Right lobe of liver (tissue), 6 donors: ENCODE measurements at regions not wholly inside any gene's neighbourhood (a gene's known extent, or its start where the extent isn't known, plus 50 kb on each side); places are given as distances from the start of the nearest gene placed in this dataset.

Experiments used
- ATAC-seq, 4 donors: fragments of 200-7000 bp; cut with Tn5 transposase; one replicate each; pipeline ENCODE4 v1.9.1; 2020; ENCODE audit warnings: mild to moderate bottlenecking in 4 of 4, moderate library complexity in 4 of 4
- DNase-seq, 3 donors: peaks; one replicate each; pipeline ENCODE4 v3.0.0-alpha.2; 2020
- H3K27ac ChIP-seq, 3 donors: fragments of 200-600 bp; one replicate each; pipeline ENCODE4 v1.8.0; 2022
- H3K27me3 ChIP-seq, 2 donors: fragments of 200-600 bp; one replicate each; pipeline ENCODE4 v1.8.0; 2022
- H3K36me3 ChIP-seq, 4 donors: fragments of 200-600 bp; sonication (generic) in 1 of 4; one replicate each; pipeline versions ENCODE4 v1.5.1 to v1.8.0; 2017 to 2022; ENCODE audit warnings: control low read depth in 1 of 4
- H3K4me1 ChIP-seq, 4 donors: fragments of 200-600 bp; sonication (generic) in 1 of 4; one replicate each; pipeline versions ENCODE4 v1.5.1 to v1.8.0; 2017 to 2022; ENCODE audit warnings: control low read depth in 1 of 4
- H3K4me3 ChIP-seq, 3 donors: fragments of 200-600 bp; one replicate each; pipeline ENCODE4 v1.8.0; 2022
- H3K9me3 ChIP-seq, 4 donors: fragments of 200-600 bp; sonication (generic) in 1 of 4; one replicate each; pipeline versions ENCODE4 v1.5.1 to v1.8.0; 2017 to 2022; ENCODE audit warnings: control low read depth in 1 of 4
- POLR2A ChIP-seq: fragments of 450-650 bp; IDR thresholded peaks from one replicate; pipeline ENCODE4 v1.6.1; 2017; ENCODE audit warnings: antibody characterized with exemption, mild to moderate bottlenecking
- WGBS: methylation state at CpG from one replicate; pipeline ENCODE4 v1.1.6; 2018; ENCODE audit warnings: low coverage, low lambda C conversion rate; ENCODE audit not compliant: insufficient coverage; ENCODE audit errors: missing lambda C conversion rate; 5-methylcytosine and 5-hydroxymethylcytosine counted together
- intact Hi-C, 2 donors: fragments of 100-400 bp; cut with DNase I; formaldehyde crosslinking; loops; one replicate each; pipeline versions ENCODE4 v1.11.2 to v1.14.1; 2022
- TF ChIP-seq, protein P1 (sequence below), 4 donors: fragments of 200-600 bp in 3 of 4; fragments of 450-650 bp in 1 of 4; IDR thresholded peaks; one replicate each; pipeline versions ENCODE4 v1.5.1 to v1.8.0; 2016 to 2022; ENCODE audit warnings: antibody characterized with exemption in 4 of 4, mild to moderate bottlenecking in 2 of 4
- donor health status: DM: no; HTN: yes; CAD: no.
- donor health status: DM: no; HTN: no; CAD: no.
- donor health status: DM: no; HTN: no; CAD: no.
- donor health status: DM: no; HTN: yes; CAD: no.
- donor health status: DM: no; HTN: yes; CAD: no.

DNA sequence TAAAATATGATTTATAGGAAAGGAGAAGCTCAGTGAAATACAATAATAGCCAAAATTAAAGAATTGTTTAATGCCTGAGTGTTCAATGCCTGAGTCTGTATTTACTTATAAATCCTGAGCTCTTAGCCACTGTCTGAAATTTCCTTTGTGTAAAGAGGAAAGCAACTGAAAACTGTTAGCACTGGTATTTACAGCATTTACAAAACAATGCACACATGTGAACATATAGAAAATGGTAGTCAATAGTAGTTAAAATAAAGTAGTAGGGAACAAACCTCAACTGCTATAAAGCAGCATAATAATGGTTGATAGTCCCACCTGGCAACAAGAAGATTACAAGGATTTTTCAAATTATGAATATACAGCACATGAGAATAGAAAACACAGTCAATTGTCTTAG lies 1137.1 kb upstream of the ATXN8OS start:
- Histone ChIP-seq H3K27ac (no peak overlapping the region), H3K9me3 (no peaks in the 10 kb centered on the region), H3K4me3 (no peak overlapping the region), H3K36me3 (no peaks in the 10 kb centered on the region), H3K4me1 (no peaks in the 10 kb centered on the region), H3K27me3 (no peaks in the 10 kb centered on the region)
- TF ChIP-seq, protein P1, sequence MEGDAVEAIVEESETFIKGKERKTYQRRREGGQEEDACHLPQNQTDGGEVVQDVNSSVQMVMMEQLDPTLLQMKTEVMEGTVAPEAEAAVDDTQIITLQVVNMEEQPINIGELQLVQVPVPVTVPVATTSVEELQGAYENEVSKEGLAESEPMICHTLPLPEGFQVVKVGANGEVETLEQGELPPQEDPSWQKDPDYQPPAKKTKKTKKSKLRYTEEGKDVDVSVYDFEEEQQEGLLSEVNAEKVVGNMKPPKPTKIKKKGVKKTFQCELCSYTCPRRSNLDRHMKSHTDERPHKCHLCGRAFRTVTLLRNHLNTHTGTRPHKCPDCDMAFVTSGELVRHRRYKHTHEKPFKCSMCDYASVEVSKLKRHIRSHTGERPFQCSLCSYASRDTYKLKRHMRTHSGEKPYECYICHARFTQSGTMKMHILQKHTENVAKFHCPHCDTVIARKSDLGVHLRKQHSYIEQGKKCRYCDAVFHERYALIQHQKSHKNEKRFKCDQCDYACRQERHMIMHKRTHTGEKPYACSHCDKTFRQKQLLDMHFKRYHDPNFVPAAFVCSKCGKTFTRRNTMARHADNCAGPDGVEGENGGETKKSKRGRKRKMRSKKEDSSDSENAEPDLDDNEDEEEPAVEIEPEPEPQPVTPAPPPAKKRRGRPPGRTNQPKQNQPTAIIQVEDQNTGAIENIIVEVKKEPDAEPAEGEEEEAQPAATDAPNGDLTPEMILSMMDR (IDR thresholded peaks at IDR 0.05), result no peak
- ATAC-seq (no peak), DNase-seq (no peak)
- intact Hi-C loops, result no loop called here

DNA sequence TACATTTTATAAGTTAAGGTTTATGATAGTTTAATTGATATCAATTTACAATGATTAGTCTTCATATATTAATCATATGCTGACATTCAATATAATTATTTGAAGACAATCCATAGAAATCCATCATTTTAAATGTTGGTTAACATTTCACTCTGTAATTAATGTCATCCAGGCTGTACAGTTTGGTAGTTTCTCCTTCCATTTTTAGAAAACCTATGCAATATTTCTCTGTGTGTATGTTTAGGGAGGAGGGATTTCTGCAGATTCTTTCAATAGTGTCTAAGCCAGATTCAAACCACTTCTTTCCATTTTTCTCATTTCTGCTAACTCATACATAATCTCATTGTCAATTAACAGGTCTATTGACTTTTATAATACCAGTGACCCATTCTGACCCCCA lies 1159.0 kb upstream of the ATXN8OS start:
- Histone ChIP-seq H3K36me3 (no peaks in the 10 kb centered on the region), H3K4me1 (no peaks in the 10 kb centered on the region), H3K4me3 (no peak overlapping the region), H3K9me3 (no peaks in the 10 kb centered on the region), H3K27ac (no peak overlapping the region), H3K27me3 (no peaks in the 10 kb centered on the region)
- intact Hi-C loops, result no loop called here
- no peak for TF ChIP-seq POLR2A
- TF ChIP-seq, protein P1 (IDR thresholded peaks at IDR 0.05), result no peak
- no peak for ATAC-seq
- DNase-seq, result no peak

DNA sequence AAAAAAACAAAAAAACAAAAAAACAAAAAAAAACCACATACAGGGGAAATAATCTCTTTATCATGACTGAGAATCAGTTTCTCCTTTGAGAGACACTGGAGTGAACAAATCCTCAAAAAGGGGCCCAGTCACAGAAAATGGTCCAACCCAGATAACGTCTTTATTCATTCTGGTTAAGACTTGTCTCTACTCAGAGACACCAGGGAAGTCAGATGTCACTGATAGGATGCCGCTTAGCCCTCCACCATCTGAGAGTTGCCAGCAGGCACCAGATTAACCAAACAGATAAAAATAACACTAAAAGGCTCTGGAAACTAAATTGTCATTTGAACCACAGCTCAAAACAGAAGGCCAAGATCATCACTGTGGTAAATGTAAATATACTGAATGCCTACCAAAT lies 1163.4 kb upstream of the ATXN8OS start:
- DNase-seq (no peak), ATAC-seq (no peak)
- no peaks in the 10 kb centered on the region for H3K4me1 ChIP-seq
- WGBS, result 51% methylated on average over 2 of the region's 2 CpGs
- intact Hi-C loops, result no loop called here
- no peaks in the 10 kb centered on the region for H3K9me3 ChIP-seq
- no peak overlapping the region for H3K27ac ChIP-seq
- H3K4me3 ChIP-seq, result no peak overlapping the region
- H3K36me3 ChIP-seq, result no peaks in the 10 kb centered on the region
- no peak for TF ChIP-seq POLR2A
- TF ChIP-seq, protein P1 (IDR thresholded peaks at IDR 0.05), result no peak
- H3K27me3 ChIP-seq, result no peaks in the 10 kb centered on the region

DNA sequence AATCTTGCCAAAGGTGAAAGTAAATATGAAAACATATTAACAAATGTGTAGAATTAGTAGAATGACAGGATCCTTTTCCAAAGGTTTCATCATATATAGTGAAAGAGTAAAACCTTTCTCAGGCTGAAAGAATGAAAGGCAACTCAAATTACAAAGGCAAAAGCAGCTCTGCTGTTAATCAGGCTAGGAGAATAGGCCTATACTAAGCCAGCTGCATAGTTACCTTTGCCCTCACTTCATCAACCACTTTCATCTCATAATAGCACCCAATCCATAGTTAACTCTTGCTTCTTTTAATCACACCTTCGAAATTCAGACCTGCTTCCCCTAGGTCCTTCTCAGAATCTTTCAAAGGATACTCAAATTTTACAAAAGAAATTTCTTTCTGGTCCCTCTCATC lies 1167.6 kb upstream of the ATXN8OS start:
- H3K4me1 ChIP-seq, result no peaks in the 10 kb centered on the region
- H3K4me3 ChIP-seq, result no peak overlapping the region
- H3K27ac ChIP-seq, result no peak overlapping the region
- H3K27me3 ChIP-seq, result no peaks in the 10 kb centered on the region
- TF ChIP-seq, protein P1 (IDR thresholded peaks at IDR 0.05), result no peak
- TF ChIP-seq POLR2A, result no peak
- H3K36me3 ChIP-seq, result no peaks in the 10 kb centered on the region
- DNase-seq (no peak), ATAC-seq (no peak)
- WGBS, result 14% methylated on average over 1 of the region's 1 CpG
- H3K9me3 ChIP-seq, result no peaks in the 10 kb centered on the region
- intact Hi-C loops, result no loop called here

DNA sequence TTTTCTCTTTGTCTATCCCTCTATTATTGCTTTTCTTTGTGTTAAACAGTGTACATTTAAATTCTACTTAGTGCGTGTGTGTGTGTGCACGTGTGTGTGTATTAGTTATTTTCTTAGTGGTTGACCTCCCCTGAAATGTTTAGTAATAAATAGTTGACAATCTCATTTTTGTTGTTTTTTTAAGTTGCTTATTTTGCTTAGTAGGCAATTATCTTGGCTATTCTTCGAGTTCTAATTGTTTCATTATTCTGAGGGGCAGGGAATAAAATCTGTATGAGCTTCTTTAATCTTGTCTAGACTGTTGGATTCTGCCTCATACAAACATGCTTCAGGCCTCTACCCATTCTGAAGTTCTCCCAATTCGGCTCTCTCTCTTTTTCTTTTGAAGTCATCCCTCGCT lies 1169.0 kb upstream of the ATXN8OS start:
- no peak for ATAC-seq
- H3K27ac ChIP-seq, result no peak overlapping the region
- TF ChIP-seq, protein P1 (IDR thresholded peaks at IDR 0.05), result no peak
- no peak for TF ChIP-seq POLR2A
- H3K9me3 ChIP-seq, result no peaks in the 10 kb centered on the region
- H3K4me3 ChIP-seq, result no peak overlapping the region
- no peaks in the 10 kb centered on the region for H3K27me3 ChIP-seq
- intact Hi-C loops, result no loop called here
- 58% methylated on average over 5 of the region's 5 CpGs for WGBS
- H3K4me1 ChIP-seq, result no peaks in the 10 kb centered on the region
- no peaks in the 10 kb centered on the region for H3K36me3 ChIP-seq
- DNase-seq, result no peak
